Neuronal stem cell (in vitro differentiated cells): ENCODE measurements at regions not wholly inside any gene's neighbourhood (a gene's known extent, or its start where the extent isn't known, plus 50 kb on each side); places are given as distances from the start of the nearest gene placed in this dataset.

ENCODE experiments used
- DNase-seq: peaks from one replicate; pipeline ENCODE4 v3.0.0-alpha.2; 2013; ENCODE audit warnings: low spot score
- H2AFZ ChIP-seq: one replicate; pipeline ENCODE4 v1.6.1; 2013; ENCODE audit warnings: mild to moderate bottlenecking, low read length, inconsistent platforms
- H2AK5ac ChIP-seq: 2 replicates; pipeline ENCODE4 v1.6.1; 2013; ENCODE audit warnings: low read depth, mild to moderate bottlenecking, inconsistent platforms, low read length, moderate library complexity, mixed read lengths
- H2BK120ac ChIP-seq: 2 replicates; pipeline ENCODE4 v1.6.1; 2013; ENCODE audit warnings: low read depth, mild to moderate bottlenecking, inconsistent platforms, low read length, moderate library complexity, mixed read lengths
- H2BK12ac ChIP-seq: one replicate; pipeline ENCODE4 v1.6.1; 2013; ENCODE audit warnings: low read length, inconsistent platforms
- H2BK15ac ChIP-seq: 2 replicates; pipeline ENCODE4 v1.6.1; 2013; ENCODE audit warnings: mild to moderate bottlenecking, low read length, inconsistent platforms, mixed read lengths
- H2BK5ac ChIP-seq: one replicate; pipeline ENCODE4 v1.6.1; 2013; ENCODE audit warnings: inconsistent platforms, mild to moderate bottlenecking, low read length, moderate library complexity
- H3K14ac ChIP-seq: one replicate; pipeline ENCODE4 v1.6.1; 2013; ENCODE audit warnings: low read length, inconsistent platforms
- H3K18ac ChIP-seq: 2 replicates; pipeline ENCODE4 v1.6.1; 2013; ENCODE audit warnings: low read length, inconsistent platforms
- H3K23ac ChIP-seq: 2 replicates; pipeline ENCODE4 v1.6.1; 2013; ENCODE audit warnings: low read depth, mild to moderate bottlenecking, mixed read lengths, low read length, inconsistent platforms; ENCODE audit not compliant: poor library complexity
- H3K27ac ChIP-seq: replicated peaks from 3 replicates; pipeline ENCODE4 v1.5.1; 2013; ENCODE audit warnings: low read length, inconsistent platforms
- H3K27me3 ChIP-seq, 3 experiments: 2 replicates each; pipeline ENCODE4 v1.6.1; 2013; ENCODE audit warnings: low read length in 3 of 3, mild to moderate bottlenecking in 2 of 3, inconsistent platforms in 1 of 3, low read depth in 1 of 3, mixed read lengths in 1 of 3, moderate library complexity in 1 of 3; ENCODE audit not compliant: control insufficient read depth in 3 of 3, insufficient read depth in 3 of 3
- H3K36me3 ChIP-seq, 2 donors: replicated peaks in 1 of 2; 2 replicates each; pipeline ENCODE4 v1.6.1; 2013; ENCODE audit warnings: low read length in 2 of 2; ENCODE audit not compliant: control insufficient read depth in 2 of 2, insufficient read depth in 2 of 2
- H3K4ac ChIP-seq: 2 replicates; pipeline ENCODE4 v1.6.1; 2013; ENCODE audit warnings: inconsistent platforms, mild to moderate bottlenecking, low read length, moderate library complexity
- H3K4me1 ChIP-seq, 2 donors: 1 replicate in 1 of 2; 2 replicates in 1 of 2; pipeline ENCODE4 v1.6.1; 2013; ENCODE audit warnings: low read length in 2 of 2, low read depth in 1 of 2; ENCODE audit not compliant: control insufficient read depth in 2 of 2, insufficient read depth in 1 of 2
- H3K4me2 ChIP-seq: one replicate; pipeline ENCODE4 v1.6.1; 2013; ENCODE audit warnings: mild to moderate bottlenecking, low read length, inconsistent platforms; ENCODE audit not compliant: insufficient read depth, poor library complexity, severe bottlenecking
- H3K4me3 ChIP-seq, 2 donors: 2 replicates each; pipeline ENCODE4 v1.5.1; 2013; ENCODE audit warnings: low read length in 2 of 2, mild to moderate bottlenecking in 2 of 2, inconsistent platforms in 1 of 2, moderate library complexity in 1 of 2
- H3K79me1 ChIP-seq: one replicate; pipeline ENCODE4 v1.6.1; 2013; ENCODE audit warnings: low read depth, mild to moderate bottlenecking, inconsistent platforms, low read length, moderate library complexity
- H3K9ac ChIP-seq: one replicate; pipeline ENCODE4 v1.6.1; 2013; ENCODE audit warnings: mild to moderate bottlenecking, low read depth, low read length, inconsistent platforms; ENCODE audit not compliant: poor library complexity
- H3K9me3 ChIP-seq, 2 donors: replicated peaks in 1 of 2; 2 replicates each; pipeline versions ENCODE3 to v1.6.1; 2013; ENCODE audit warnings: low read length in 2 of 2, mild to moderate bottlenecking in 2 of 2, inconsistent platforms in 1 of 2, low read depth in 1 of 2, mixed read lengths in 1 of 2, moderate library complexity in 1 of 2; ENCODE audit not compliant: control insufficient read depth in 2 of 2, insufficient read depth in 1 of 2
- H4K8ac ChIP-seq: one replicate; pipeline ENCODE4 v1.6.1; 2013; ENCODE audit warnings: low read depth, mild to moderate bottlenecking, inconsistent platforms, low read length, moderate library complexity
- H4K91ac ChIP-seq: one replicate; pipeline ENCODE4 v1.6.1; 2013; ENCODE audit warnings: low read length, low read depth, mild to moderate bottlenecking, inconsistent platforms; ENCODE audit not compliant: poor library complexity
- WGBS, 2 donors: extraction: QIAGEN DNeasy Blood & Tissue Kit; methylation state at CpG; one replicate each; pipeline ENCODE4 v1.1.7; 2013; ENCODE audit warnings: missing lambda C conversion rate in 2 of 2, mixed read lengths in 1 of 2; ENCODE audit not compliant: insufficient read length in 2 of 2, insufficient replicate concordance in 1 of 2; ENCODE audit errors: extremely low coverage in 2 of 2; 5-methylcytosine and 5-hydroxymethylcytosine counted together

DNA sequence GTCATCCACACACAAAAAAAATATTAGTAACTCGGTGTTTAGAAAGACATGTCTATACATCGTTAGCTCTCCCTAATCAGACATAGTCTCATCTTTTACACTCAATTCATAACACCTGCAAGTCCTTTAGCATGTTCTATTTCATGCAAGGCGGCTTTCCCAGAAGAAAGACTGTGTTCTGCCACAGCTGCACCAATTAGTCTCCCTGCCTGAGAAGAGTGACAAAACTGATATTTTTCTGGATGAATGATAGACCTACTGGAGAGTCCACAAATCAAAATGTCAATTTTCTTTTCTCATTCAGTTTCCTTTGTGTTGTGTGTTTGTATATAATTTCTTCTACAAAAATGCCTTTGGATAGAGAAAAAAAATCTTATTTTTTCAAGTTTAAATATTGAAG is 435.8 kb upstream of the EPHA3 start:
- no peaks in the 10 kb centered on the region for H3K36me3 ChIP-seq
- no peaks in the 10 kb centered on the region for H3K79me1 ChIP-seq
- H2BK5ac ChIP-seq = no peak overlapping the region
- no peak overlapping the region for H2AFZ ChIP-seq
- H2BK120ac ChIP-seq = no peak overlapping the region
- H4K8ac ChIP-seq = no peak overlapping the region
- H3K18ac ChIP-seq = no peak overlapping the region
- no peak overlapping the region for H4K91ac ChIP-seq
- H3K4me1 ChIP-seq = no peaks in the 10 kb centered on the region
- H2BK15ac ChIP-seq = no peak overlapping the region
- H3K4me2 ChIP-seq = no peak overlapping the region
- no peak overlapping the region for H3K27ac ChIP-seq
- no peak for DNase-seq
- H2AK5ac ChIP-seq = no peak overlapping the region
- no CpG with 5 or more reads among the region's 3 CpGs for WGBS, 2 donors
- no peak overlapping the region for H3K14ac ChIP-seq
- no peaks in the 10 kb centered on the region for H3K9me3 ChIP-seq
- H2BK12ac ChIP-seq = no peak overlapping the region
- no peak overlapping the region for H3K4me3 ChIP-seq
- no peak overlapping the region for H3K9ac ChIP-seq
- H3K4ac ChIP-seq = no peak overlapping the region
- no peak overlapping the region for H3K23ac ChIP-seq
- H3K27me3 ChIP-seq = no peaks in the 10 kb centered on the region

- no peak overlapping the region for H3K23ac ChIP-seq
- H3K27me3 ChIP-seq = no peaks in the 10 kb centered on the region
- no peak overlapping the region for H2BK120ac ChIP-seq
- H3K4ac ChIP-seq = no peak overlapping the region
- no peak overlapping the region for H3K27ac ChIP-seq
- H3K9ac ChIP-seq = no peak overlapping the region
- no peak overlapping the region for H2BK5ac ChIP-seq
- H3K4me2 ChIP-seq = no peak overlapping the region
- H3K4me3 ChIP-seq = no peak overlapping the region
- no peaks in the 10 kb centered on the region for H3K36me3 ChIP-seq
- H3K9me3 ChIP-seq = no peaks in the 10 kb centered on the region
- H3K14ac ChIP-seq = no peak overlapping the region
- H2AFZ ChIP-seq = no peak overlapping the region
- H4K8ac ChIP-seq = no peak overlapping the region
- H4K91ac ChIP-seq = no peak overlapping the region
- no CpG with 5 or more reads among the region's 1 CpG for WGBS, 2 donors
- H2AK5ac ChIP-seq = no peak overlapping the region
- H2BK12ac ChIP-seq = no peak overlapping the region
- no peak overlapping the region for H2BK15ac ChIP-seq
- no peaks in the 10 kb centered on the region for H3K79me1 ChIP-seq
- DNase-seq = no peak
- H3K4me1 ChIP-seq = no peaks in the 10 kb centered on the region
- H3K18ac ChIP-seq = no peak overlapping the region
Observed at GRCh38 chr3:88677298-88677697, 430.1 kb upstream of the EPHA3 start.

GRCh38 chr3:88678747-88679146 is 428.7 kb upstream of the EPHA3 start:
- H3K4me3 ChIP-seq = no peak overlapping the region
- H2AFZ ChIP-seq = no peak overlapping the region
- no peak overlapping the region for H3K4me2 ChIP-seq
- DNase-seq = no peak
- no peak overlapping the region for H2BK15ac ChIP-seq
- H2BK5ac ChIP-seq = no peak overlapping the region
- H3K14ac ChIP-seq = no peak overlapping the region
- WGBS, 2 donors = no CpG with 5 or more reads among the region's 3 CpGs
- no peak overlapping the region for H4K8ac ChIP-seq
- H2BK12ac ChIP-seq = no peak overlapping the region
- H3K36me3 ChIP-seq = no peaks in the 10 kb centered on the region
- H3K4ac ChIP-seq = no peak overlapping the region
- no peak overlapping the region for H3K27ac ChIP-seq
- H3K9ac ChIP-seq = no peak overlapping the region
- H3K4me1 ChIP-seq = no peaks in the 10 kb centered on the region
- no peak overlapping the region for H3K18ac ChIP-seq
- no peak overlapping the region for H2AK5ac ChIP-seq
- H3K9me3 ChIP-seq = no peaks in the 10 kb centered on the region
- H2BK120ac ChIP-seq = no peak overlapping the region
- no peaks in the 10 kb centered on the region for H3K79me1 ChIP-seq
- H3K23ac ChIP-seq = no peak overlapping the region
- no peaks in the 10 kb centered on the region for H3K27me3 ChIP-seq
- H4K91ac ChIP-seq = no peak overlapping the region

DNA sequence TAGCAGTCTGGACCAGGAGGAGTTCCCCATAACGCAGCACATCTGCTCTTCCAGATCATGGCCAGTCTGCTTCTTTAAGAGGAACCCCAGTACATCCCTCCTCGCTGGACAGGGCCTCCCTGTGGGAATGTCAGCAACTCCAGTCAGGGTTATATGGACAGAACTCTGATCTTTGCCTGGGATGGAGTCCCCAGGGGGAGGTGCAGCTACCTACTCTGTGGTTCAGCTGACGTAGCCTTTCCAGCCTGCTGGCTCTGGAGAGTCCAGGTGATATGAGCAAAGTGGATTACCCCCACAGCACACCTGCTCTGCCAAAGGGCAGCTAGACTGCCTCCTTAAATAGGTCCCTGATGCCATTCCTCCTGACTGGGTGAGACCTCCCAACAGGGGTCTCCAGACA is 417.1 kb upstream of the EPHA3 start:
- Histone ChIP-seq H3K4me3 (no peak overlapping the region), H3K9me3 (no peaks in the 10 kb centered on the region), H4K8ac (no peak overlapping the region), H3K4me1 (no peaks in the 10 kb centered on the region), H3K23ac (no peak overlapping the region), H4K91ac (peak overlapping the region; percentile 14), H3K14ac (no peak overlapping the region), H3K36me3 (no peaks in the 10 kb centered on the region), H3K18ac (peak overlapping the region; percentile 77), H3K4ac (no peak overlapping the region), H2AK5ac (no peak overlapping the region), H3K9ac (no peak overlapping the region), H3K4me2 (no peak overlapping the region), H2BK12ac (no peak overlapping the region), H3K79me1 (no peaks in the 10 kb centered on the region), H2BK15ac (peak overlapping the region; percentile 3), H3K27ac (no peak overlapping the region), H2BK5ac (no peak overlapping the region), H2AFZ (peak overlapping the region; percentile 63), H2BK120ac (no peak overlapping the region), H3K27me3 (no peaks in the 10 kb centered on the region)
- DNase-seq = no peak
- WGBS, 2 donors = no CpG with 5 or more reads among the region's 3 CpGs
